ENCODE measurements at regions not wholly inside any gene's neighbourhood (a gene's known extent, or its start where the extent isn't known, plus 50 kb on each side); places are given as distances from the start of the nearest gene placed in this dataset.

- dilution Hi-C loops (cut with HindIII; ENCODE audit: low sequenced_read_pairs, unreplicated experiment): no loop called here
- intact Hi-C loops (cut with micrococcal nuclease): no loop called here
- no peak overlapping the region for H2AK9ac ChIP-seq (replicated peaks; ENCODE audit: low read depth, low read length, poor library complexity)
- no peak overlapping the region for H4K5ac ChIP-seq (ENCODE audit: low read depth, low read length)
- no peak overlapping the region for H3K14ac ChIP-seq (replicated peaks; ENCODE audit: low read depth, low read length)
- in situ Hi-C loops (cut with MboI; ENCODE audit: low sequenced_read_pairs): no loop called here
- DNase-seq: no peak
- H2AFZ ChIP-seq (replicated peaks; ENCODE audit: low read length, poor library complexity): no peak overlapping the region
- H2BK15ac ChIP-seq (ENCODE audit: low read depth, low read length): no peak overlapping the region
- WGBS, 2 experiments (ENCODE audit: extremely low coverage in 2 of 2, insufficient read length in 1 of 2): 48% methylated on average over 3 of the region's 22 CpGs; no CpG with 5 or more reads in 1 of the 2 experiments
- ChIA-PET POLR2A (ENCODE audit: unreplicated experiment) (no interaction called here), CTCF (no interaction called here)
- no peaks in the 10 kb centered on the region for H3K9me3 ChIP-seq (ENCODE audit: control insufficient read depth, insufficient read depth, low read length)
- no peaks in the 10 kb centered on the region for H3K79me1 ChIP-seq (ENCODE audit: low read depth in 1 of 2, low read length in 2 of 2)
- no peak overlapping the region for H2BK120ac ChIP-seq (ENCODE audit: low read depth, low read length)
- ATAC-seq (ENCODE audit: low read depth): no peak
- H3K4me2 ChIP-seq (ENCODE audit: low read depth, low read length): no peak overlapping the region
- H4K91ac ChIP-seq (ENCODE audit: insufficient read depth, low read depth, low read length): no peak overlapping the region
- H3K4me3 ChIP-seq (ENCODE audit: insufficient read depth, low read depth, low read length): no peak overlapping the region
- TF ChIP-seq, protein P1, sequence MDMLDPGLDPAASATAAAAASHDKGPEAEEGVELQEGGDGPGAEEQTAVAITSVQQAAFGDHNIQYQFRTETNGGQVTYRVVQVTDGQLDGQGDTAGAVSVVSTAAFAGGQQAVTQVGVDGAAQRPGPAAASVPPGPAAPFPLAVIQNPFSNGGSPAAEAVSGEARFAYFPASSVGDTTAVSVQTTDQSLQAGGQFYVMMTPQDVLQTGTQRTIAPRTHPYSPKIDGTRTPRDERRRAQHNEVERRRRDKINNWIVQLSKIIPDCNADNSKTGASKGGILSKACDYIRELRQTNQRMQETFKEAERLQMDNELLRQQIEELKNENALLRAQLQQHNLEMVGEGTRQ (IDR thresholded peaks at IDR 0.05; ENCODE audit: low read depth, low read length): no peak
- TF ChIP-seq POLR2A (IDR thresholded peaks at IDR 0.05; ENCODE audit: low read depth, low read length): no peak
- TF ChIP-seq CTCF (conservative IDR thresholded peaks at IDR 0.05; ENCODE audit: low read depth, low read length): no peak
- no peak for TF ChIP-seq FOS (IDR thresholded peaks at IDR 0.05; ENCODE audit: low read depth, low read length)
- TF ChIP-seq NFE2L2 (IDR thresholded peaks at IDR 0.05; ENCODE audit: low read depth, low read length): no peak
- TF ChIP-seq MAZ (IDR thresholded peaks at IDR 0.05; ENCODE audit: borderline replicate concordance, low read depth, low read length): no peak
- TF ChIP-seq, protein P2, sequence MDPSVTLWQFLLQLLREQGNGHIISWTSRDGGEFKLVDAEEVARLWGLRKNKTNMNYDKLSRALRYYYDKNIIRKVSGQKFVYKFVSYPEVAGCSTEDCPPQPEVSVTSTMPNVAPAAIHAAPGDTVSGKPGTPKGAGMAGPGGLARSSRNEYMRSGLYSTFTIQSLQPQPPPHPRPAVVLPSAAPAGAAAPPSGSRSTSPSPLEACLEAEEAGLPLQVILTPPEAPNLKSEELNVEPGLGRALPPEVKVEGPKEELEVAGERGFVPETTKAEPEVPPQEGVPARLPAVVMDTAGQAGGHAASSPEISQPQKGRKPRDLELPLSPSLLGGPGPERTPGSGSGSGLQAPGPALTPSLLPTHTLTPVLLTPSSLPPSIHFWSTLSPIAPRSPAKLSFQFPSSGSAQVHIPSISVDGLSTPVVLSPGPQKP (IDR thresholded peaks at IDR 0.05; ENCODE audit: borderline replicate concordance, low read depth, low read length): no peak
- TF ChIP-seq BHLHE40 (IDR thresholded peaks at IDR 0.05; ENCODE audit: low read depth, low read length): no peak
- no peak for TF ChIP-seq RFX5 (IDR thresholded peaks at IDR 0.05; ENCODE audit: low read depth, low read length)
- TF ChIP-seq SMC3 (IDR thresholded peaks at IDR 0.05; ENCODE audit: low read depth, low read length): no peak
- TF ChIP-seq MAFK (IDR thresholded peaks at IDR 0.05; ENCODE audit: low read depth, low read length): no peak
- TF ChIP-seq RAD21 (IDR thresholded peaks at IDR 0.05; ENCODE audit: low read length): no peak
- TF ChIP-seq RCOR1 (IDR thresholded peaks at IDR 0.05; ENCODE audit: insufficient replicate concordance, low read length): no peak
- no peak for TF ChIP-seq CHD1 (IDR thresholded peaks at IDR 0.05; ENCODE audit: low read depth, low read length)
- no peak for TF ChIP-seq CEBPB (IDR thresholded peaks at IDR 0.05; ENCODE audit: low read depth, low read length)
- no peak for TF ChIP-seq MXI1 (IDR thresholded peaks at IDR 0.05; ENCODE audit: borderline replicate concordance, low read depth, low read length)
- no peak overlapping the region for H4K8ac ChIP-seq (ENCODE audit: low read depth in 2 of 2, low read length in 2 of 2)
- H3K23ac ChIP-seq (ENCODE audit: low read depth, low read length): no peak overlapping the region
- no peak overlapping the region for H3K9ac ChIP-seq (ENCODE audit: low read depth, low read length)
- H3K27me3 ChIP-seq (ENCODE audit: control insufficient read depth, insufficient read depth, low read length): peaks cover 12% of the 10 kb centered on the region
- H3K56ac ChIP-seq (ENCODE audit: extremely low read depth, insufficient read depth, low read length): no peak overlapping the region
- BruUV-seq (replicated peaks): no TSS peak
- no peaks in the 10 kb centered on the region for H3K36me3 ChIP-seq (ENCODE audit: control insufficient read depth, insufficient read depth, low read length)
- H2BK5ac ChIP-seq (ENCODE audit: low read depth, low read length, poor library complexity, severe bottlenecking): no peak overlapping the region
- H3K18ac ChIP-seq (ENCODE audit: low read depth, low read length): no peak overlapping the region
- no peak overlapping the region for H3K4ac ChIP-seq (ENCODE audit: low read depth, low read length)
- no peaks in the 10 kb centered on the region for H3K9me1 ChIP-seq (ENCODE audit: insufficient read depth, low read length)
- H2AK5ac ChIP-seq (ENCODE audit: low read depth, low read length): no peak overlapping the region
- H3K4me1 ChIP-seq (ENCODE audit: control insufficient read depth, insufficient read depth, low read length): no peaks in the 10 kb centered on the region
- no peak overlapping the region for H3K27ac ChIP-seq (ENCODE audit: insufficient read depth, low read length)
- H2BK20ac ChIP-seq (ENCODE audit: low read depth, low read length): no peak overlapping the region
- H4K20me1 ChIP-seq (ENCODE audit: insufficient read depth, low read length): no peaks in the 10 kb centered on the region
These were observed 170.3 kb downstream of the NUP210 start for GRCh38 chr3:13249664-13250390.
